Liver (tissue), 3 donors: ENCODE measurements at regions not wholly inside any gene's neighbourhood (a gene's known extent, or its start where the extent isn't known, plus 50 kb on each side); places are given as distances from the start of the nearest gene placed in this dataset.

ENCODE experiments used
- MAX ChIP-seq: IDR thresholded peaks from 2 replicates; pipeline ENCODE4 v1.6.1; 2016; ENCODE audit warnings: antibody characterized with exemption
- RAD21 ChIP-seq, 2 donors: IDR thresholded peaks; 2 replicates each; pipeline ENCODE4 v1.6.1; 2016; ENCODE audit warnings: antibody characterized with exemption in 2 of 2, mild to moderate bottlenecking in 2 of 2
- SP1 ChIP-seq: IDR thresholded peaks from 2 replicates; pipeline ENCODE4 v1.6.1; 2018; ENCODE audit warnings: antibody characterized with exemption, mild to moderate bottlenecking
- TF ChIP-seq, protein P1 (sequence below): fragments of 150-350 bp; IDR thresholded peaks from 2 replicates; pipeline ENCODE4 v1.5.1; 2017; ENCODE audit warnings: improper control_type of control experiment, low read depth, low read length; ENCODE audit not compliant: missing input control
- TF ChIP-seq, protein P2 (sequence below): IDR thresholded peaks from 2 replicates; pipeline ENCODE4 v1.6.1; 2016; ENCODE audit warnings: antibody characterized with exemption, mild to moderate bottlenecking
- TF ChIP-seq, protein P3 (sequence below): IDR thresholded peaks from 2 replicates; pipeline ENCODE4 v1.6.1; 2016; ENCODE audit warnings: antibody characterized with exemption
- donor health status: healthy.
- donor health status: healthy.

- TF ChIP-seq, protein P1, sequence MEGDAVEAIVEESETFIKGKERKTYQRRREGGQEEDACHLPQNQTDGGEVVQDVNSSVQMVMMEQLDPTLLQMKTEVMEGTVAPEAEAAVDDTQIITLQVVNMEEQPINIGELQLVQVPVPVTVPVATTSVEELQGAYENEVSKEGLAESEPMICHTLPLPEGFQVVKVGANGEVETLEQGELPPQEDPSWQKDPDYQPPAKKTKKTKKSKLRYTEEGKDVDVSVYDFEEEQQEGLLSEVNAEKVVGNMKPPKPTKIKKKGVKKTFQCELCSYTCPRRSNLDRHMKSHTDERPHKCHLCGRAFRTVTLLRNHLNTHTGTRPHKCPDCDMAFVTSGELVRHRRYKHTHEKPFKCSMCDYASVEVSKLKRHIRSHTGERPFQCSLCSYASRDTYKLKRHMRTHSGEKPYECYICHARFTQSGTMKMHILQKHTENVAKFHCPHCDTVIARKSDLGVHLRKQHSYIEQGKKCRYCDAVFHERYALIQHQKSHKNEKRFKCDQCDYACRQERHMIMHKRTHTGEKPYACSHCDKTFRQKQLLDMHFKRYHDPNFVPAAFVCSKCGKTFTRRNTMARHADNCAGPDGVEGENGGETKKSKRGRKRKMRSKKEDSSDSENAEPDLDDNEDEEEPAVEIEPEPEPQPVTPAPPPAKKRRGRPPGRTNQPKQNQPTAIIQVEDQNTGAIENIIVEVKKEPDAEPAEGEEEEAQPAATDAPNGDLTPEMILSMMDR: no peak
- TF ChIP-seq, protein P2, sequence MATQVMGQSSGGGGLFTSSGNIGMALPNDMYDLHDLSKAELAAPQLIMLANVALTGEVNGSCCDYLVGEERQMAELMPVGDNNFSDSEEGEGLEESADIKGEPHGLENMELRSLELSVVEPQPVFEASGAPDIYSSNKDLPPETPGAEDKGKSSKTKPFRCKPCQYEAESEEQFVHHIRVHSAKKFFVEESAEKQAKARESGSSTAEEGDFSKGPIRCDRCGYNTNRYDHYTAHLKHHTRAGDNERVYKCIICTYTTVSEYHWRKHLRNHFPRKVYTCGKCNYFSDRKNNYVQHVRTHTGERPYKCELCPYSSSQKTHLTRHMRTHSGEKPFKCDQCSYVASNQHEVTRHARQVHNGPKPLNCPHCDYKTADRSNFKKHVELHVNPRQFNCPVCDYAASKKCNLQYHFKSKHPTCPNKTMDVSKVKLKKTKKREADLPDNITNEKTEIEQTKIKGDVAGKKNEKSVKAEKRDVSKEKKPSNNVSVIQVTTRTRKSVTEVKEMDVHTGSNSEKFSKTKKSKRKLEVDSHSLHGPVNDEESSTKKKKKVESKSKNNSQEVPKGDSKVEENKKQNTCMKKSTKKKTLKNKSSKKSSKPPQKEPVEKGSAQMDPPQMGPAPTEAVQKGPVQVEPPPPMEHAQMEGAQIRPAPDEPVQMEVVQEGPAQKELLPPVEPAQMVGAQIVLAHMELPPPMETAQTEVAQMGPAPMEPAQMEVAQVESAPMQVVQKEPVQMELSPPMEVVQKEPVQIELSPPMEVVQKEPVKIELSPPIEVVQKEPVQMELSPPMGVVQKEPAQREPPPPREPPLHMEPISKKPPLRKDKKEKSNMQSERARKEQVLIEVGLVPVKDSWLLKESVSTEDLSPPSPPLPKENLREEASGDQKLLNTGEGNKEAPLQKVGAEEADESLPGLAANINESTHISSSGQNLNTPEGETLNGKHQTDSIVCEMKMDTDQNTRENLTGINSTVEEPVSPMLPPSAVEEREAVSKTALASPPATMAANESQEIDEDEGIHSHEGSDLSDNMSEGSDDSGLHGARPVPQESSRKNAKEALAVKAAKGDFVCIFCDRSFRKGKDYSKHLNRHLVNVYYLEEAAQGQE: no peak
- no peak for TF ChIP-seq RAD21 (IDR thresholded peaks at IDR 0.05)
- TF ChIP-seq, protein P3, sequence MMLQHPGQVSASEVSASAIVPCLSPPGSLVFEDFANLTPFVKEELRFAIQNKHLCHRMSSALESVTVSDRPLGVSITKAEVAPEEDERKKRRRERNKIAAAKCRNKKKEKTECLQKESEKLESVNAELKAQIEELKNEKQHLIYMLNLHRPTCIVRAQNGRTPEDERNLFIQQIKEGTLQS: no peak
- no peak for TF ChIP-seq MAX
- TF ChIP-seq SP1: no peak
Observed at GRCh38 chr4:112975567-112976355, 73.7 kb upstream of the ANK2 start.
